ENCODE measurements at regions not wholly inside any gene's neighbourhood (a gene's known extent, or its start where the extent isn't known, plus 50 kb on each side); places are given as distances from the start of the nearest gene placed in this dataset.
"Not testable (repeated sequence)": the region's sequence is repeated elsewhere in the genome, so short reads cannot be mapped to it uniquely, and the experiment has no call there.

DNA sequence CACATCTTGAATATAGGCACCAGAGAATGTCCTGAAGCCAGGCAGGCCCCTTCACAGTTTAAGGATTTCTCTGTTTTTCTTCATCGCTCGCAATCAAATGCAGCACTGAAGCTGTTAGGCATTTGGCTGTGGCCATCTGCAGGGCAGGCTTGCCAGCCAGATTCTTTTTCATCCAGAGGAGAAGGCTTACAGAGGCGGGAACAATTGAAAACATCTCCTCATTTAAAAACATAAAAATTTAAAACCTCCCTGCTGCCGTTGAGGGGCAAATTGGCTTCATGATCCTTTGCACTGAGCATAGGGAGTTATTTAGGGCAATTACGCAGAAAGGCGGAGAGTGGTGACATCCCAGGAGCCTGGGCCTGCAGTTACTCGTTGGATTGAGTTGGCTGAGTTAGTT, 500.0 kb downstream of the TYW1 start:
- Histone ChIP-seq H3K4me3 (no peak overlapping the region), H3K27me3 (no peaks in the 10 kb centered on the region), H3K4me1 (no peaks in the 10 kb centered on the region), H3K27ac (no peak overlapping the region), H3K9me3 (no peaks in the 10 kb centered on the region), H3K36me3 (no peaks in the 10 kb centered on the region)
- no peak for TF ChIP-seq POLR2A (IDR thresholded peaks at IDR 0.05)
- WGBS, result 48% methylated on average over 7 of the region's 7 CpGs
- DNase-seq (ENCODE audit: low spot score in 2 of 2), result no peak

GRCh38 chr7:67497914-67498313, 501.3 kb downstream of the TYW1 start:
- not testable (repeated sequence) for H3K36me3 ChIP-seq; H3K4me3 ChIP-seq; H3K27ac ChIP-seq; DNase-seq (ENCODE audit: low spot score in 2 of 2); H3K4me1 ChIP-seq; H3K27me3 ChIP-seq; H3K9me3 ChIP-seq
- WGBS, result 70% methylated on average over 3 of the region's 3 CpGs

GRCh38 chr7:67502929-67503328, 506.3 kb downstream of the TYW1 start:
- no peaks in the 10 kb centered on the region for H3K4me1 ChIP-seq
- H3K9me3 ChIP-seq, result no peaks in the 10 kb centered on the region
- no peak for DNase-seq (ENCODE audit: low spot score in 2 of 2)
- no peak overlapping the region for H3K4me3 ChIP-seq
- H3K27ac ChIP-seq, result no peak overlapping the region
- peaks cover 3% of the 10 kb centered on the region for H3K27me3 ChIP-seq
- TF ChIP-seq POLR2A (IDR thresholded peaks at IDR 0.05) (no peak), POLR2AphosphoS5 (IDR thresholded peaks at IDR 0.05) (no peak), CTCF (IDR thresholded peaks at IDR 0.05) (no peak), EP300 (IDR thresholded peaks at IDR 0.05) (no peak)
- WGBS, result 67% methylated on average over 3 of the region's 3 CpGs
- no peaks in the 10 kb centered on the region for H3K36me3 ChIP-seq

DNA sequence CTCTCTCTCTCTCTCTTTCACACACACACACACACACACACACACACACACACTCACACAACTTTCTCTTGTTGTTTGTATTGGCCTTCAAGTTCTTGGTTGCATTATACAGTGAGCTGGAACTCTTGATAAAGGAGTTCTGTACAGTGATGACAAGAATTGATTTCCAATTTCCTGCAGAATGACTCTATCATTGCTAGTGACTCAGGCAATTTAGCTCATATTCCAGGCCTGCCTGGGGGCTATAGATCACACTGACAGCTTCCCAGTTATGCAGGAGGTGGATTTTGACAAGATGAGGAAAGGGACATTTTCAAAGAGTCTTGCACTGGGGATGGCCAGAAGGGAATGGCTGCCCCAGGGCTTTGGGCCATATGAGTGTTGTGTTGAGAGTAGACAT, 508.8 kb downstream of the TYW1 start:
- Histone ChIP-seq H3K36me3 (no peaks in the 10 kb centered on the region), H3K27ac (no peak overlapping the region), H3K27me3 (peaks cover 3% of the 10 kb centered on the region), H3K4me3 (no peak overlapping the region), H3K9me3 (no peaks in the 10 kb centered on the region), H3K4me1 (no peaks in the 10 kb centered on the region)
- no peak for DNase-seq (ENCODE audit: low spot score in 2 of 2)
- TF ChIP-seq CTCF (IDR thresholded peaks at IDR 0.05), result no peak
- TF ChIP-seq POLR2A (IDR thresholded peaks at IDR 0.05), result no peak
- TF ChIP-seq POLR2AphosphoS5 (IDR thresholded peaks at IDR 0.05), result no peak
- no peak for TF ChIP-seq EP300 (IDR thresholded peaks at IDR 0.05)

DNA sequence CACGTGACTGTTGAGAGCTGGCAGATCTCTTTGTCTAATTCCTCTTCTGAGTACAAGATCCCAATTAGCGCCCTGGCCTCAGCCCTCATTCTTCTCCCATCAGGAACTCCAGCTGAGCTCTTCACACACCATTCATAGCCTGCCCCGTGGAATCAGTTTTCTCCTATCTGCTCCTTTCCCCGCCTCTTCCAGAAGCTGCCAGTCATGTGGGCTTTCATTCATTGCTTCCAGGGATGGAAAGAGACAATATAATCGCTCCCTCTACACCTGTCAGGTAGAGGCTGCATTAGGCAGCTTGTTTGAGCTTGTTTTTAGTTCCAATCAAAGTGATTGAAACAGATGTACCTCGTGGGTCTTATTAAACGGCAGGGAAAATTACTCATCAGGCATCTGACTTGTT, 515.8 kb downstream of the TYW1 start:
- TF ChIP-seq CTCF (IDR thresholded peaks at IDR 0.05), result no peak
- TF ChIP-seq POLR2A (IDR thresholded peaks at IDR 0.05), result no peak
- TF ChIP-seq EP300 (IDR thresholded peaks at IDR 0.05), result no peak
- no peak for TF ChIP-seq POLR2AphosphoS5 (IDR thresholded peaks at IDR 0.05)
- 49% methylated on average over 7 of the region's 7 CpGs for WGBS
- Histone ChIP-seq H3K27ac (no peak overlapping the region), H3K9me3 (no peaks in the 10 kb centered on the region), H3K4me1 (no peaks in the 10 kb centered on the region), H3K4me3 (no peak overlapping the region), H3K27me3 (no peaks in the 10 kb centered on the region), H3K36me3 (no peaks in the 10 kb centered on the region)
- no peak for DNase-seq (ENCODE audit: low spot score in 2 of 2)

GRCh38 chr7:67518580-67518979, 521.9 kb downstream of the TYW1 start:
- TF ChIP-seq CTCF (IDR thresholded peaks at IDR 0.05), result no peak
- no peak for TF ChIP-seq POLR2AphosphoS5 (IDR thresholded peaks at IDR 0.05)
- no peak for TF ChIP-seq POLR2A (IDR thresholded peaks at IDR 0.05)
- no peak for TF ChIP-seq EP300 (IDR thresholded peaks at IDR 0.05)
- DNase-seq (ENCODE audit: low spot score in 2 of 2), result no peak
- H3K27ac ChIP-seq, result no peak overlapping the region
- H3K27me3 ChIP-seq, result no peaks in the 10 kb centered on the region
- 36% methylated on average over 3 of the region's 4 CpGs for WGBS
- no peak overlapping the region for H3K4me3 ChIP-seq
- H3K4me1 ChIP-seq, result no peaks in the 10 kb centered on the region
- H3K36me3 ChIP-seq, result no peaks in the 10 kb centered on the region
- H3K9me3 ChIP-seq, result no peaks in the 10 kb centered on the region
